SH-SY5Y (cell line): ENCODE measurements at regions not wholly inside any gene's neighbourhood (a gene's known extent, or its start where the extent isn't known, plus 50 kb on each side); places are given as distances from the start of the nearest gene placed in this dataset.

Source experiments
- GATA2 ChIP-seq: IDR thresholded peaks from 2 replicates; pipeline ENCODE4 v1.6.1; 2011; ENCODE audit warnings: mild to moderate bottlenecking, low read depth, low read length
- GATA3 ChIP-seq: IDR thresholded peaks from 2 replicates; pipeline ENCODE4 v1.6.1; 2011; ENCODE audit warnings: low read depth, mild to moderate bottlenecking, low read length, moderate library complexity

DNA sequence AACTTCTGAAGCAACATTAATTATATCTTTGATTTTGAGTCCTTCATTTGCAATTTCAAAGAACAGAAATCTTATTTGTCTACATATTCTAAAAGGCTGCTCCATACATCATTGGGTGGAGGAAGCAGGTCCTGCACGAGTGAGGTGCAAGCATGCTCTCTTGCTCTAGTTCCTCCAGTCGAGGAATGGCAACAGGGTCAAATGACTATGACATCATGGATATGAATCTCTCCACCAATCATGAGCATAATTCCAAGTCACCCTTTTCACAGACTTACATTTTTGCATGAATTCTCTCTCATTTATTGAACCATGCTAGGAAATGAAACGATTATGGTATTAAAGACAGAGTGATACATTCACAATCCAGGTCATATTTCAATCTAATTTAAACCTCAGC lies 608.8 kb upstream of the SOX11 start:
- TF ChIP-seq GATA2 = no peak
- TF ChIP-seq GATA3 = no peak
